Transverse colon (tissue), 4 donors: ENCODE measurements at regions not wholly inside any gene's neighbourhood (a gene's known extent, or its start where the extent isn't known, plus 50 kb on each side); places are given as distances from the start of the nearest gene placed in this dataset.

ENCODE experiments used
- DNase-seq: peaks from one replicate; pipeline ENCODE4 v3.0.0-alpha.2; 2019
- H3K27ac ChIP-seq, 4 donors: fragments of 200-600 bp; sonication (generic); 2 replicates each; pipeline ENCODE4 v1.5.1; 2016 to 2018; ENCODE audit warnings: inconsistent platforms in 4 of 4
- H3K27me3 ChIP-seq: fragments of 200-600 bp; sonication (generic); 2 replicates; pipeline ENCODE4 v1.5.1; 2017; ENCODE audit warnings: inconsistent platforms
- H3K36me3 ChIP-seq, 4 donors: fragments of 200-600 bp; sonication (generic); 2 replicates each; pipeline ENCODE4 v1.5.1; 2017 to 2019; ENCODE audit warnings: inconsistent platforms in 4 of 4
- H3K4me1 ChIP-seq, 4 donors: fragments of 200-600 bp; sonication (generic); 2 replicates each; pipeline ENCODE4 v1.5.1; 2017 to 2020; ENCODE audit warnings: inconsistent platforms in 4 of 4
- H3K4me3 ChIP-seq, 4 donors: fragments of 200-600 bp; sonication (generic); 1 replicate in 1 of 4; 2 replicates in 3 of 4; pipeline versions ENCODE4 v1.5.1 to v1.6.1; 2017 to 2019; ENCODE audit warnings: inconsistent platforms in 4 of 4
- H3K9me3 ChIP-seq, 2 donors: fragments of 200-600 bp; sonication (generic); 2 replicates each; pipeline ENCODE4 v1.5.1; 2017 to 2019; ENCODE audit warnings: inconsistent platforms in 2 of 2
- CTCF ChIP-seq, 5 experiments: fragments of 200-600 bp in 3 of 5; fragments of 450-650 bp in 2 of 5; sonication (generic) in 3 of 5; IDR thresholded peaks; 1 replicate in 2 of 5; 2 replicates in 3 of 5; pipeline ENCODE4 v1.5.1; 2016 to 2017; ENCODE audit warnings: antibody characterized with exemption in 5 of 5, inconsistent platforms in 3 of 5, mild to moderate bottlenecking in 2 of 5, moderate library complexity in 1 of 5
- EP300 ChIP-seq: sonication (generic); formaldehyde crosslinking; IDR thresholded peaks from one replicate; pipeline ENCODE4 v1.6.1; 2017; ENCODE audit warnings: antibody characterized with exemption, low read depth
- POLR2A ChIP-seq: fragments of 450-650 bp; IDR thresholded peaks from one replicate; pipeline ENCODE4 v1.6.1; 2016; ENCODE audit warnings: antibody characterized with exemption, mild to moderate bottlenecking, moderate library complexity
- POLR2AphosphoS5 ChIP-seq, 3 donors: sonication (generic); formaldehyde crosslinking; IDR thresholded peaks; one replicate each; pipeline ENCODE4 v1.6.1; 2016; ENCODE audit warnings: antibody characterized with exemption in 3 of 3
- WGBS, 2 donors: methylation state at CpG; one replicate each; pipeline ENCODE4 v1.1.5; 2018; ENCODE audit warnings: low coverage in 1 of 2; 5-methylcytosine and 5-hydroxymethylcytosine counted together
- in situ Hi-C, 4 donors: fragments of 200-750 bp; cut with MboI; loops; one replicate each; pipeline versions ENCODE4 v1.15.0 to v1.15.1; 2017; ENCODE audit warnings: low sequenced_read_pairs in 3 of 4, low pct_ligation_motif_present in 1 of 4, low pct_unique_long_range_greater_than_20kb in 1 of 4
- intact Hi-C: fragments of 100-400 bp; cut with DNase I; formaldehyde crosslinking; loops from one replicate; pipeline ENCODE4 v1.15.1; 2023; ENCODE audit warnings: low total_unique reads

GRCh38 chr14:76584271-76584702 lies 177.0 kb upstream of the VASH1 start:
- no peaks in the 10 kb centered on the region for H3K36me3 ChIP-seq
- no peak for DNase-seq
- no peak overlapping the region for H3K27ac ChIP-seq
- TF ChIP-seq CTCF (IDR thresholded peaks at IDR 0.05) (no peak), EP300 (no peak), POLR2AphosphoS5 (IDR thresholded peaks at IDR 0.05) (no peak), POLR2A (no peak)
- in situ Hi-C loops = no loop called here
- intact Hi-C loops = no loop called here
- no peaks in the 10 kb centered on the region for H3K9me3 ChIP-seq
- no peak overlapping the region for H3K4me3 ChIP-seq
- no peaks in the 10 kb centered on the region for H3K27me3 ChIP-seq
- WGBS, 2 donors = 58 to 64% methylated on average over 7 to 9 of the region's 9 CpGs
- peaks cover 0 to 4% (median 0%) of the 10 kb centered on the region in 4 donors for H3K4me1 ChIP-seq

DNA sequence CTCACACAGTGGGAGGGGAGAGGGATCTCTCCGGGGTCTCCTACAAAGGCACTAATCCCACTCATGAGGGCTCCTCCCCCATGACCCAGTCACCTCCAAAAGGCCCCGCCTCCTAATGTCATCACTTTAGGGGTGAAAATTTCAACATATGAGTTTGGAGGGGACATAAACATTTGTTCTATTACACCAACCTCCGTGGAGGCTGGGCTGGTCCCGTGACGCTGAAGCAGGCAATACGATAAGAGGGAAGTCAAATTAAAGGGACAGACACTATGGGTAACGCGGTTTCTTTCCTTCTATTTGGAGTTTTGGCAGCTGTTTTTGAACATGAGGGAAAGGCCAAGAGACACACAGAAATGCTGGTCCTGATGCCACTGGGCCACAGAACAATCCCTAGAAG lies 175.7 kb upstream of the VASH1 start:
- TF ChIP-seq POLR2AphosphoS5 (IDR thresholded peaks at IDR 0.05) (no peak), CTCF (IDR thresholded peaks at IDR 0.05) (no peak), EP300 (no peak), POLR2A (no peak)
- no peak for DNase-seq
- H3K27me3 ChIP-seq = no peaks in the 10 kb centered on the region
- 52 to 60% methylated on average over 4 to 8 of the region's 8 CpGs for WGBS, 2 donors
- peaks cover 0 to 4% (median 0%) of the 10 kb centered on the region in 4 donors for H3K4me1 ChIP-seq
- no peak overlapping the region for H3K27ac ChIP-seq
- H3K9me3 ChIP-seq = no peaks in the 10 kb centered on the region
- H3K4me3 ChIP-seq = no peak overlapping the region
- intact Hi-C loops (no loop called here), in situ Hi-C loops (no loop called here)
- no peaks in the 10 kb centered on the region for H3K36me3 ChIP-seq

DNA sequence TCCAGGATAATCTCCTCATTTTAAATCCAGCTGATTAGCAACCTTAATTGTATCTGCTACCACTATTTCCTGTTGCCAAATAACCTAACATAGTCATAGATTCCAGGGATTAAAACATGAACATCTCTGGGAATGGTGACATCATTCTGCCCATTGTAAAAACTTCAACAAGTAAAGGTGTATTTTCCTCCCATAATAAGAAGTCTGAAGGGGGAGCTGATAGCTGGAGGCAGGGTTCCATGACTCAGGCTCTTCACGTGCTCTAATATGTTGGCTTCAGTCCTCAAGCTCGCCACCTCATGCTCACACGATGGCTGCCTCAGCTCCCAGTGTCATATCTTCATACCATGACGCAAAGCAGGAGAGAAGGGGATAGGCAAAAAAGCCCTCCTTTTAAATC lies 172.0 kb upstream of the VASH1 start:
- Histone ChIP-seq H3K27ac (no peak overlapping the region), H3K4me1 (peaks cover 0 to 4% (median 0%) of the 10 kb centered on the region in 4 donors), H3K27me3 (no peaks in the 10 kb centered on the region), H3K36me3 (no peaks in the 10 kb centered on the region), H3K4me3 (no peak overlapping the region), H3K9me3 (no peaks in the 10 kb centered on the region)
- TF ChIP-seq CTCF (IDR thresholded peaks at IDR 0.05) (no peak), EP300 (no peak), POLR2AphosphoS5 (IDR thresholded peaks at IDR 0.05) (no peak), POLR2A (no peak)
- 97% methylated on average over 4 of the region's 4 CpGs; no CpG with 5 or more reads in 1 of the 2 donors for WGBS, 2 donors
- intact Hi-C loops = no loop called here
- no peak for DNase-seq
- in situ Hi-C loops = no loop called here

- no peaks in the 10 kb centered on the region for H3K27me3 ChIP-seq
- no peaks in the 10 kb centered on the region for H3K4me1 ChIP-seq
- in situ Hi-C loops = no loop called here
- 19 to 34% methylated on average over 2 to 10 of the region's 10 CpGs for WGBS, 2 donors
- intact Hi-C loops = no loop called here
- DNase-seq = no peak
- no peaks in the 10 kb centered on the region for H3K9me3 ChIP-seq
- no peaks in the 10 kb centered on the region for H3K36me3 ChIP-seq
- peak overlapping the region in 2 of 4 donors; percentile 37 to 58 for H3K27ac ChIP-seq
- no peak for TF ChIP-seq POLR2AphosphoS5 (IDR thresholded peaks at IDR 0.05)
- TF ChIP-seq CTCF (IDR thresholded peaks at IDR 0.05) = no peak
- no peak for TF ChIP-seq EP300
- TF ChIP-seq POLR2A = no peak
- H3K4me3 ChIP-seq = no peak overlapping the region
Measured at GRCh38 chr14:76591266-76591665, 170.0 kb upstream of the VASH1 start.
